Panc1 (cell line): ENCODE measurements at regions not wholly inside any gene's neighbourhood (a gene's known extent, or its start where the extent isn't known, plus 50 kb on each side); places are given as distances from the start of the nearest gene placed in this dataset.

Source experiments
- ATAC-seq: fragments of 200-7000 bp; cut with Tn5 transposase; 2 replicates; pipeline ENCODE4 v1.9.1; 2020; ENCODE audit warnings: mild to moderate bottlenecking, moderate library complexity
- BruUV-seq: library from RNA; stranded (reverse); fragments of 400-500 nt; replicated peaks from 2 replicates; lab custom pipeline; 2021; lab: Mats Ljungman, UMichigan
- CTCF ChIA-PET: fragments of 300-600 bp; sonication (Branson Sonifier 250); formaldehyde crosslinking; loops from one replicate; lab custom pipeline; 2022; ENCODE audit warnings: antibody characterized with exemption; lab: Charles Lee
- POLR2A ChIA-PET: fragments of 300-600 bp; sonication (Branson Sonifier 250); formaldehyde crosslinking; loops from one replicate; lab custom pipeline; 2022; ENCODE audit warnings: antibody characterized with exemption; lab: Charles Lee
- DNase-seq: peaks from one replicate; pipeline ENCODE4 v3.0.0-alpha.2; 2010; ENCODE audit warnings: low read depth, low spot score
- H3K27ac ChIP-seq: 2 replicates; pipeline ENCODE4 v1.5.1; 2011; ENCODE audit warnings: mild to moderate bottlenecking, low read length, inconsistent platforms
- H3K27me3 ChIP-seq: fragments of 200-500 bp; sonication (Bioruptor generic); 2 replicates; pipeline ENCODE4 v1.6.0; 2014; ENCODE audit warnings: low read length, inconsistent platforms; ENCODE audit not compliant: control insufficient read depth, insufficient read depth
- H3K36me3 ChIP-seq: fragments of 200-500 bp; sonication (Bioruptor generic); 2 replicates; pipeline ENCODE4 v1.5.1; 2014; ENCODE audit warnings: inconsistent platforms, mild to moderate bottlenecking, low read length, moderate library complexity; ENCODE audit not compliant: control insufficient read depth, insufficient read depth
- H3K4me1 ChIP-seq: 2 replicates; pipeline ENCODE4 v1.5.1; 2011; ENCODE audit warnings: inconsistent platforms, mild to moderate bottlenecking, low read length, moderate library complexity; ENCODE audit not compliant: control insufficient read depth, insufficient read depth
- H3K4me3 ChIP-seq, 2 experiments: 2 replicates each; pipeline ENCODE4 v1.5.1; 2011 to 2012; ENCODE audit warnings: low read depth in 2 of 2, low read length in 2 of 2, mild to moderate bottlenecking in 2 of 2, inconsistent platforms in 1 of 2, moderate library complexity in 1 of 2
- H3K9me3 ChIP-seq: fragments of 200-500 bp; sonication (Bioruptor generic); 2 replicates; pipeline ENCODE4 v1.5.1; 2014; ENCODE audit warnings: low read depth, mild to moderate bottlenecking, inconsistent platforms, low read length, moderate library complexity; ENCODE audit not compliant: control insufficient read depth, insufficient read depth
- POLR2AphosphoS5 ChIP-seq: IDR thresholded peaks from 2 replicates; pipeline ENCODE4 v1.6.1; 2012; ENCODE audit warnings: mild to moderate bottlenecking, low read depth, low read length, moderate library complexity
- SIN3A ChIP-seq: IDR thresholded peaks from 2 replicates; pipeline ENCODE4 v1.6.1; 2012; ENCODE audit warnings: low read depth, mild to moderate bottlenecking, low read length, moderate library complexity, borderline replicate concordance; ENCODE audit not compliant: insufficient read depth
- TCF7L2 ChIP-seq: IDR thresholded peaks from 2 replicates; pipeline ENCODE4 v1.6.1; 2011; ENCODE audit warnings: mild to moderate bottlenecking, low read depth, low read length, inconsistent platforms
- in situ Hi-C: cut with HindIII; loops from 2 replicates; pipeline ENCODE4 v1.10.0; 2016; ENCODE audit warnings: low sequenced_read_pairs, low pct_unique_long_range_greater_than_20kb
- intact Hi-C: fragments of 100-400 bp; cut with micrococcal nuclease; formaldehyde crosslinking; loops from one replicate; pipeline ENCODE4 v1.10.0; 2022; ENCODE audit not compliant: unreplicated experiment
- TF ChIP-seq, protein P1 (sequence below): fragments of 450-650 bp; IDR thresholded peaks from 2 replicates; pipeline ENCODE4 v1.5.1; 2017; ENCODE audit warnings: mild to moderate bottlenecking
- TF ChIP-seq, protein P2 (sequence below), 2 experiments: IDR thresholded peaks; 2 replicates each; pipeline ENCODE4 v1.6.1; 2011 to 2012; ENCODE audit warnings: low read depth in 2 of 2, control low read depth in 1 of 2, low read length in 1 of 2, mild to moderate bottlenecking in 1 of 2, moderate library complexity in 1 of 2; ENCODE audit not compliant: insufficient read depth in 1 of 2

DNA sequence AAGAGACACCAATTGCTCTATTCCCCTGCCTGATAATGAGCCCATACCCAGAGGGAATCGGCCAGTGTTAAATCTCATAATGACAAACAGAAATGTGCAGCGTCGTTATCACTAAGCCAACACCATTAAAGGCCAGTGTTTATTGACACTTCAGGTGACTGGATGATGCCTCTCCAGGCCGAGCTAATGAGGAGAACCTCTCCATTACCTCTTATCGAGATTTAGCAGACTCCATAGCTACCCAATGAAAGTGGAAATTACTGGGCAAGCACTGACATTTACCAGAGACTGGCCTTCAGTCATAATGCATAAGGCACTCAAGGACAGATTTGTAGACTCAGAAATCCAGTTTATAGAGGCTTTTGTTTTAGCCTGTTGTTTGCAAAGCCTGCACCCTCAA lies 669.5 kb downstream of the MAFB start:
- BruUV-seq = no TSS peak
- POLR2A ChIA-PET = no interaction called here

GRCh38 chr20:40017765-40018164 lies 671.3 kb downstream of the MAFB start:
- H3K27ac ChIP-seq = no peak overlapping the region
- H3K9me3 ChIP-seq = no peaks in the 10 kb centered on the region
- POLR2A ChIA-PET = no interaction called here
- no peaks in the 10 kb centered on the region for H3K27me3 ChIP-seq
- in situ Hi-C loops (no loop called here), intact Hi-C loops (no loop called here)
- TF ChIP-seq TCF7L2 (no peak), SIN3A (no peak), POLR2AphosphoS5 (no peak)
- TF ChIP-seq, protein P1, sequence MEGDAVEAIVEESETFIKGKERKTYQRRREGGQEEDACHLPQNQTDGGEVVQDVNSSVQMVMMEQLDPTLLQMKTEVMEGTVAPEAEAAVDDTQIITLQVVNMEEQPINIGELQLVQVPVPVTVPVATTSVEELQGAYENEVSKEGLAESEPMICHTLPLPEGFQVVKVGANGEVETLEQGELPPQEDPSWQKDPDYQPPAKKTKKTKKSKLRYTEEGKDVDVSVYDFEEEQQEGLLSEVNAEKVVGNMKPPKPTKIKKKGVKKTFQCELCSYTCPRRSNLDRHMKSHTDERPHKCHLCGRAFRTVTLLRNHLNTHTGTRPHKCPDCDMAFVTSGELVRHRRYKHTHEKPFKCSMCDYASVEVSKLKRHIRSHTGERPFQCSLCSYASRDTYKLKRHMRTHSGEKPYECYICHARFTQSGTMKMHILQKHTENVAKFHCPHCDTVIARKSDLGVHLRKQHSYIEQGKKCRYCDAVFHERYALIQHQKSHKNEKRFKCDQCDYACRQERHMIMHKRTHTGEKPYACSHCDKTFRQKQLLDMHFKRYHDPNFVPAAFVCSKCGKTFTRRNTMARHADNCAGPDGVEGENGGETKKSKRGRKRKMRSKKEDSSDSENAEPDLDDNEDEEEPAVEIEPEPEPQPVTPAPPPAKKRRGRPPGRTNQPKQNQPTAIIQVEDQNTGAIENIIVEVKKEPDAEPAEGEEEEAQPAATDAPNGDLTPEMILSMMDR = no peak
- TF ChIP-seq, protein P2, sequence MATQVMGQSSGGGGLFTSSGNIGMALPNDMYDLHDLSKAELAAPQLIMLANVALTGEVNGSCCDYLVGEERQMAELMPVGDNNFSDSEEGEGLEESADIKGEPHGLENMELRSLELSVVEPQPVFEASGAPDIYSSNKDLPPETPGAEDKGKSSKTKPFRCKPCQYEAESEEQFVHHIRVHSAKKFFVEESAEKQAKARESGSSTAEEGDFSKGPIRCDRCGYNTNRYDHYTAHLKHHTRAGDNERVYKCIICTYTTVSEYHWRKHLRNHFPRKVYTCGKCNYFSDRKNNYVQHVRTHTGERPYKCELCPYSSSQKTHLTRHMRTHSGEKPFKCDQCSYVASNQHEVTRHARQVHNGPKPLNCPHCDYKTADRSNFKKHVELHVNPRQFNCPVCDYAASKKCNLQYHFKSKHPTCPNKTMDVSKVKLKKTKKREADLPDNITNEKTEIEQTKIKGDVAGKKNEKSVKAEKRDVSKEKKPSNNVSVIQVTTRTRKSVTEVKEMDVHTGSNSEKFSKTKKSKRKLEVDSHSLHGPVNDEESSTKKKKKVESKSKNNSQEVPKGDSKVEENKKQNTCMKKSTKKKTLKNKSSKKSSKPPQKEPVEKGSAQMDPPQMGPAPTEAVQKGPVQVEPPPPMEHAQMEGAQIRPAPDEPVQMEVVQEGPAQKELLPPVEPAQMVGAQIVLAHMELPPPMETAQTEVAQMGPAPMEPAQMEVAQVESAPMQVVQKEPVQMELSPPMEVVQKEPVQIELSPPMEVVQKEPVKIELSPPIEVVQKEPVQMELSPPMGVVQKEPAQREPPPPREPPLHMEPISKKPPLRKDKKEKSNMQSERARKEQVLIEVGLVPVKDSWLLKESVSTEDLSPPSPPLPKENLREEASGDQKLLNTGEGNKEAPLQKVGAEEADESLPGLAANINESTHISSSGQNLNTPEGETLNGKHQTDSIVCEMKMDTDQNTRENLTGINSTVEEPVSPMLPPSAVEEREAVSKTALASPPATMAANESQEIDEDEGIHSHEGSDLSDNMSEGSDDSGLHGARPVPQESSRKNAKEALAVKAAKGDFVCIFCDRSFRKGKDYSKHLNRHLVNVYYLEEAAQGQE (IDR thresholded peaks at IDR 0.05; ENCODE audit: insufficient read depth in 1 of 2, low read depth in 2 of 2, low read length in 1 of 2) = no peak
- no peaks in the 10 kb centered on the region for H3K36me3 ChIP-seq
- no peak for DNase-seq
- ATAC-seq = no peak
- no TSS peak for BruUV-seq
- H3K4me1 ChIP-seq = no peaks in the 10 kb centered on the region
- CTCF ChIA-PET = no interaction called here
- H3K4me3 ChIP-seq = no peak overlapping the region

More for the DNA sequence above, 669.5 kb downstream of the MAFB start:
- Histone ChIP-seq H3K9me3 (no peaks in the 10 kb centered on the region), H3K4me3 (no peak overlapping the region), H3K36me3 (no peaks in the 10 kb centered on the region), H3K4me1 (no peaks in the 10 kb centered on the region), H3K27ac (no peak overlapping the region), H3K27me3 (no peaks in the 10 kb centered on the region)
- TF ChIP-seq SIN3A (no peak), TCF7L2 (no peak), POLR2AphosphoS5 (no peak)
- TF ChIP-seq, protein P2 (IDR thresholded peaks at IDR 0.05; ENCODE audit: insufficient read depth in 1 of 2, low read depth in 2 of 2, low read length in 1 of 2) = no peak
- TF ChIP-seq, protein P1 = no peak
- no peak for DNase-seq
- intact Hi-C loops = no loop called here
- CTCF ChIA-PET = no interaction called here
- ATAC-seq = no peak
- in situ Hi-C loops = no loop called here
